ENCODE measurements at regions not wholly inside any gene's neighbourhood (a gene's known extent, or its start where the extent isn't known, plus 50 kb on each side); places are given as distances from the start of the nearest gene placed in this dataset.

- H3K4me2 ChIP-seq: no peak overlapping the region
- TF ChIP-seq CTCF (conservative IDR thresholded peaks at IDR 0.05; ENCODE audit: low read depth, low read length): no peak
- no peak overlapping the region for H3K27ac ChIP-seq
- no peaks in the 10 kb centered on the region for H4K20me1 ChIP-seq (ENCODE audit: insufficient read depth)
- no peak overlapping the region for H3K4me3 ChIP-seq (IDR thresholded peaks at IDR 0.05; ENCODE audit: insufficient read depth, low read depth, low read length)
- no peaks in the 10 kb centered on the region for H3K36me3 ChIP-seq (ENCODE audit: insufficient read depth)
- H3K27me3 ChIP-seq (ENCODE audit: insufficient read depth, low read depth): no peaks in the 10 kb centered on the region
- H3K79me2 ChIP-seq (ENCODE audit: insufficient read depth, low read depth): no peaks in the 10 kb centered on the region
- no peaks in the 10 kb centered on the region for H3K4me1 ChIP-seq (ENCODE audit: low read depth, poor library complexity, severe bottlenecking)
- no peak overlapping the region for H3K9ac ChIP-seq
- H2AFZ ChIP-seq (ENCODE audit: low read depth): no peak overlapping the region
These were observed 160.0 kb downstream of the OSR1 start for GRCh38 chr2:19198381-19198780.

GRCh38 chr2:19195661-19196060 lies 162.8 kb downstream of the OSR1 start:
- Histone ChIP-seq H4K20me1 (ENCODE audit: insufficient read depth) (no peaks in the 10 kb centered on the region), H3K79me2 (ENCODE audit: insufficient read depth, low read depth) (no peaks in the 10 kb centered on the region), H2AFZ (ENCODE audit: low read depth) (no peak overlapping the region), H3K4me3 (IDR thresholded peaks at IDR 0.05; ENCODE audit: insufficient read depth, low read depth, low read length) (no peak overlapping the region), H3K4me1 (ENCODE audit: low read depth, poor library complexity, severe bottlenecking) (no peaks in the 10 kb centered on the region), H3K4me2 (no peak overlapping the region), H3K9ac (no peak overlapping the region), H3K36me3 (ENCODE audit: insufficient read depth) (no peaks in the 10 kb centered on the region), H3K27me3 (ENCODE audit: insufficient read depth, low read depth) (no peaks in the 10 kb centered on the region), H3K27ac (no peak overlapping the region)
- TF ChIP-seq CTCF (conservative IDR thresholded peaks at IDR 0.05; ENCODE audit: low read depth, low read length): no peak

GRCh38 chr2:19189391-19189790 lies 169.0 kb downstream of the OSR1 start:
- Histone ChIP-seq H3K9ac (no peak overlapping the region), H3K4me1 (ENCODE audit: low read depth, poor library complexity, severe bottlenecking) (no peaks in the 10 kb centered on the region), H2AFZ (ENCODE audit: low read depth) (no peak overlapping the region), H3K27me3 (ENCODE audit: insufficient read depth, low read depth) (no peaks in the 10 kb centered on the region), H3K4me2 (no peak overlapping the region), H3K27ac (no peak overlapping the region), H3K4me3 (IDR thresholded peaks at IDR 0.05; ENCODE audit: insufficient read depth, low read depth, low read length) (no peak overlapping the region), H3K79me2 (ENCODE audit: insufficient read depth, low read depth) (no peaks in the 10 kb centered on the region), H4K20me1 (ENCODE audit: insufficient read depth) (no peaks in the 10 kb centered on the region), H3K36me3 (ENCODE audit: insufficient read depth) (no peaks in the 10 kb centered on the region)
- no peak for TF ChIP-seq CTCF (conservative IDR thresholded peaks at IDR 0.05; ENCODE audit: low read depth, low read length)

GRCh38 chr2:19187323-19188020 lies 171.0 kb downstream of the OSR1 start:
- no peaks in the 10 kb centered on the region for H3K79me2 ChIP-seq (ENCODE audit: insufficient read depth, low read depth)
- no peaks in the 10 kb centered on the region for H3K27me3 ChIP-seq (ENCODE audit: insufficient read depth, low read depth)
- TF ChIP-seq CTCF (conservative IDR thresholded peaks at IDR 0.05; ENCODE audit: low read depth, low read length): no peak
- no peak overlapping the region for H3K4me2 ChIP-seq
- H3K27ac ChIP-seq: no peak overlapping the region
- no peak overlapping the region for H3K4me3 ChIP-seq (IDR thresholded peaks at IDR 0.05; ENCODE audit: insufficient read depth, low read depth, low read length)
- H4K20me1 ChIP-seq (ENCODE audit: insufficient read depth): no peaks in the 10 kb centered on the region
- no peaks in the 10 kb centered on the region for H3K36me3 ChIP-seq (ENCODE audit: insufficient read depth)
- H2AFZ ChIP-seq (ENCODE audit: low read depth): no peak overlapping the region
- H3K9ac ChIP-seq: no peak overlapping the region
- no peaks in the 10 kb centered on the region for H3K4me1 ChIP-seq (ENCODE audit: low read depth, poor library complexity, severe bottlenecking)
